HepG2 (cell line): ENCODE measurements at regions not wholly inside any gene's neighbourhood (a gene's known extent, or its start where the extent isn't known, plus 50 kb on each side); places are given as distances from the start of the nearest gene placed in this dataset.

Experiments
- ATAC-seq: fragments of 200-7000 bp; cut with Tn5 transposase; 3 replicates; pipeline ENCODE4 v1.9.1; 2020; ENCODE audit warnings: mild to moderate bottlenecking, moderate library complexity
- BruUV-seq: library from RNA; stranded (reverse); fragments of 400-500 nt; replicated peaks from 2 replicates; lab custom pipeline; 2021; lab: Mats Ljungman, UMichigan
- CTCF ChIA-PET: fragments of 300-600 bp; formaldehyde crosslinking; extraction: SDS; loops from one replicate; lab custom pipeline; 2021; ENCODE audit warnings: low total read pairs, inconsistent platforms, low intra/inter-chr PET ratio; lab: Yijun Ruan, JAX
- POLR2A ChIA-PET: fragments of 350-600 bp; sonication (Branson Sonifier 250); formaldehyde crosslinking; loops from one replicate; lab custom pipeline; 2020; ENCODE audit warnings: antibody characterized with exemption, inconsistent platforms; lab: Yijun Ruan, JAX
- DNase-seq: peaks from one replicate; pipeline ENCODE4 v3.0.0-alpha.2; 2015; ENCODE audit warnings: low spot score
- FAIRE-seq: peaks from 3 replicates; lab custom pipeline; 2011; peaks lifted over from hg19 to GRCh38; lab: Jason Lieb, UNC
- H2AFZ ChIP-seq: one replicate; pipeline ENCODE4 v1.6.1; 2011; ENCODE audit warnings: low read length, inconsistent platforms
- H3K27ac ChIP-seq: fragments of 300-600 bp; 3 replicates; pipeline ENCODE4 v1.8.0; 2011; ENCODE audit warnings: mixed run types, mild to moderate bottlenecking, mixed read lengths, low read length, inconsistent platforms; ENCODE audit not compliant: insufficient read depth; ENCODE audit errors: extremely low read length
- H3K27me3 ChIP-seq, 2 experiments: fragments of 200-600 bp in 1 of 2; 2 replicates in 1 of 2; 3 replicates in 1 of 2; pipeline versions ENCODE4 v1.6.0 to v1.8.0; 2011; ENCODE audit warnings: low read length in 2 of 2, mild to moderate bottlenecking in 2 of 2, moderate library complexity in 2 of 2, inconsistent platforms in 1 of 2; ENCODE audit not compliant: insufficient read depth in 2 of 2, control insufficient read depth in 1 of 2
- H3K36me3 ChIP-seq, 2 experiments: fragments of 200-600 bp in 1 of 2; replicated peaks in 1 of 2; 2 replicates in 1 of 2; 3 replicates in 1 of 2; pipeline versions ENCODE4 v1.5.1 to v1.8.0; 2011; ENCODE audit warnings: low read length in 2 of 2, inconsistent platforms in 1 of 2; ENCODE audit not compliant: insufficient read depth in 2 of 2, control insufficient read depth in 1 of 2
- H3K4me1 ChIP-seq: 2 replicates; pipeline ENCODE4 v1.5.1; 2012; ENCODE audit warnings: low read length, inconsistent platforms; ENCODE audit not compliant: insufficient read depth
- H3K4me2 ChIP-seq: 2 replicates; pipeline ENCODE4 v1.6.0; 2011; ENCODE audit warnings: low read depth, low read length, inconsistent platforms
- H3K4me3 ChIP-seq, 3 experiments: fragments of 200-600 bp in 1 of 3; sonication (generic), shearing (Covaris generic) in 1 of 3; replicated peaks in 1 of 3; 2 replicates each; pipeline ENCODE4 v1.5.1; 2011 to 2016; ENCODE audit warnings: low read length in 3 of 3, inconsistent platforms in 2 of 3, low read depth in 2 of 3, mild to moderate bottlenecking in 2 of 3, control low read depth in 1 of 3, mixed read lengths in 1 of 3; ENCODE audit not compliant: insufficient read depth in 1 of 3
- H3K79me2 ChIP-seq: one replicate; pipeline ENCODE4 v1.6.1; 2011; ENCODE audit warnings: low read length, inconsistent platforms; ENCODE audit not compliant: insufficient read depth
- H3K9ac ChIP-seq: 2 replicates; pipeline ENCODE4 v1.6.0; 2011; ENCODE audit warnings: mild to moderate bottlenecking, low read depth, low read length, inconsistent platforms; ENCODE audit not compliant: insufficient read depth
- H3K9me3 ChIP-seq: 2 replicates; pipeline ENCODE4 v1.5.1; 2012; ENCODE audit warnings: mild to moderate bottlenecking, low read length
- H4K20me1 ChIP-seq: 2 replicates; pipeline ENCODE4 v1.6.0; 2011; ENCODE audit warnings: inconsistent platforms, mild to moderate bottlenecking, low read length, moderate library complexity; ENCODE audit not compliant: insufficient read depth
- GMEB2 ChIP-seq: IDR thresholded peaks from 2 replicates; pipeline ENCODE4 v1.6.1; 2016; ENCODE audit warnings: missing biosample characterization, missing genetic modification reagents, low read depth
- MEF2D ChIP-seq: sonication (generic); formaldehyde crosslinking; IDR thresholded peaks from 2 replicates; pipeline ENCODE4 v1.5.1; 2020; ENCODE audit warnings: mild to moderate bottlenecking, missing genetic modification reagents
- MEIS2 ChIP-seq: sonication (generic); formaldehyde crosslinking; IDR thresholded peaks from 2 replicates; pipeline ENCODE4 v1.9.0; 2021; ENCODE audit warnings: mild to moderate bottlenecking, missing genetic modification reagents
- NCOA1 ChIP-seq: sonication (generic); formaldehyde crosslinking; IDR thresholded peaks from 2 replicates; pipeline ENCODE4 v1.9.0; 2021; ENCODE audit warnings: missing genetic modification reagents
- PLRG1 ChIP-seq: fragments of 450-650 bp; conservative IDR thresholded peaks from 2 replicates; pipeline ENCODE4 v1.6.1; 2016
- PRDM10 ChIP-seq: sonication (generic); formaldehyde crosslinking; IDR thresholded peaks from 2 replicates; pipeline ENCODE4 v1.4.0; 2020; ENCODE audit warnings: low read depth, missing genetic modification reagents
- SIN3A ChIP-seq: IDR thresholded peaks from 2 replicates; pipeline ENCODE4 v1.6.1; 2011; ENCODE audit warnings: low read depth, mild to moderate bottlenecking, control low read depth, low read length, borderline replicate concordance
- TEAD2 ChIP-seq: sonication (generic); formaldehyde crosslinking; IDR thresholded peaks from 2 replicates; pipeline ENCODE4 v1.9.0; 2021; ENCODE audit warnings: missing genetic modification reagents
- TGIF2 ChIP-seq: IDR thresholded peaks from 2 replicates; pipeline ENCODE4 v1.6.1; 2016; ENCODE audit warnings: control low read depth, missing compliant biosample characterization
- ZBTB7A ChIP-seq: sonication (generic); formaldehyde crosslinking; IDR thresholded peaks from 2 replicates; pipeline ENCODE4 v1.8.0; 2022; ENCODE audit warnings: mild to moderate bottlenecking, missing genetic modification reagents
- ZNF143 ChIP-seq: sonication (generic); formaldehyde crosslinking; IDR thresholded peaks from 2 replicates; pipeline ENCODE4 v1.4.0; 2020; ENCODE audit warnings: missing genetic modification reagents
- ZNF563 ChIP-seq: sonication (generic); formaldehyde crosslinking; IDR thresholded peaks from 2 replicates; pipeline ENCODE4 v1.8.0; 2022; ENCODE audit warnings: mild to moderate bottlenecking, moderate library complexity, missing genetic modification reagents
- WGBS: methylation state at CpG from one replicate; pipeline ENCODE4 v1.1.6; 2017; ENCODE audit warnings: low lambda C conversion rate; 5-methylcytosine and 5-hydroxymethylcytosine counted together
- in situ Hi-C: cut with HindIII; loops from 2 replicates; pipeline ENCODE4 v1.10.0; 2017; ENCODE audit warnings: low pct_unique_long_range_greater_than_20kb; ENCODE audit not compliant: extremely low pct_ligation_motif_present
- intact Hi-C: fragments of 100-400 bp; cut with micrococcal nuclease; formaldehyde crosslinking; loops from one replicate; pipeline ENCODE4 v1.10.0; 2022; ENCODE audit not compliant: unreplicated experiment
- TF ChIP-seq, protein P1 (sequence below): sonication (generic); formaldehyde crosslinking; IDR thresholded peaks from 2 replicates; pipeline ENCODE4 v1.5.0; 2020; ENCODE audit warnings: mild to moderate bottlenecking, missing genetic modification reagents, borderline replicate concordance
- TF ChIP-seq, protein P2 (sequence below): sonication (generic); formaldehyde crosslinking; IDR thresholded peaks from 2 replicates; pipeline ENCODE4 v1.4.0; 2020; ENCODE audit warnings: mild to moderate bottlenecking, missing genetic modification reagents

- 33% methylated on average over 1 of the region's 1 CpG for WGBS
- Histone ChIP-seq H3K27me3 (no peaks in the 10 kb centered on the region), H2AFZ (no peak overlapping the region), H3K9ac (no peak overlapping the region), H3K4me3 (no peak overlapping the region), H3K4me1 (peaks cover 12% of the 10 kb centered on the region), H3K4me2 (no peak overlapping the region), H3K9me3 (peaks cover 7% of the 10 kb centered on the region; the same call in 1 of the 2 replicates), H3K79me2 (no peaks in the 10 kb centered on the region), H3K36me3 (no peaks in the 10 kb centered on the region), H3K27ac (no peak overlapping the region), H4K20me1 (no peaks in the 10 kb centered on the region)
- intact Hi-C loops (no loop called here), in situ Hi-C loops (no loop called here)
- DNase-seq (no peak), ATAC-seq (no peak), FAIRE-seq (no peak)
- BruUV-seq = no TSS peak
- POLR2A ChIA-PET = no interaction called here
- CTCF ChIA-PET = no interaction called here
- TF ChIP-seq PLRG1 (no peak), GMEB2 (CRISPR knock-in tag) (no peak), ZNF563 (CRISPR knock-in tag) (no peak), MEF2D (no peak), PRDM10 (no peak), TGIF2 (no peak), MEIS2 (CRISPR knock-in tag) (no peak), ZNF143 (CRISPR knock-in tag) (no peak), SIN3A (no peak), TEAD2 (CRISPR knock-in tag) (no peak), NCOA1 (CRISPR knock-in tag) (no peak), ZBTB7A (CRISPR knock-in tag) (no peak)
- TF ChIP-seq, protein P1, sequence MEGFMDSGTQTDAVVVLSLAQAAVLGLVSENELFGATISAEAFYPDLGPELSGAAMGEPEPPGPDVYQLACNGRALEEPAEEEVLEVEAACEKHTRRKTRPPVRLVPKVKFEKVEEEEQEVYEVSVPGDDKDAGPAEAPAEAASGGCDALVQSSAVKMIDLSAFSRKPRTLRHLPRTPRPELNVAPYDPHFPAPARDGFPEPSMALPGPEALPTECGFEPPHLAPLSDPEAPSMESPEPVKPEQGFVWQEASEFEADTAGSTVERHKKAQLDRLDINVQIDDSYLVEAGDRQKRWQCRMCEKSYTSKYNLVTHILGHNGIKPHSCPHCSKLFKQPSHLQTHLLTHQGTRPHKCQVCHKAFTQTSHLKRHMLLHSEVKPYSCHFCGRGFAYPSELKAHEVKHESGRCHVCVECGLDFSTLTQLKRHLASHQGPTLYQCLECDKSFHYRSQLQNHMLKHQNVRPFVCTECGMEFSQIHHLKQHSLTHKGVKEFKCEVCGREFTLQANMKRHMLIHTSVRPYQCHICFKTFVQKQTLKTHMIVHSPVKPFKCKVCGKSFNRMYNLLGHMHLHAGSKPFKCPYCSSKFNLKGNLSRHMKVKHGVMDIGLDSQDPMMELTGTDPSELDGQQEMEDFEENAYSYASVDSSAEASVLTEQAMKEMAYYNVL = no peak
- TF ChIP-seq, protein P2, sequence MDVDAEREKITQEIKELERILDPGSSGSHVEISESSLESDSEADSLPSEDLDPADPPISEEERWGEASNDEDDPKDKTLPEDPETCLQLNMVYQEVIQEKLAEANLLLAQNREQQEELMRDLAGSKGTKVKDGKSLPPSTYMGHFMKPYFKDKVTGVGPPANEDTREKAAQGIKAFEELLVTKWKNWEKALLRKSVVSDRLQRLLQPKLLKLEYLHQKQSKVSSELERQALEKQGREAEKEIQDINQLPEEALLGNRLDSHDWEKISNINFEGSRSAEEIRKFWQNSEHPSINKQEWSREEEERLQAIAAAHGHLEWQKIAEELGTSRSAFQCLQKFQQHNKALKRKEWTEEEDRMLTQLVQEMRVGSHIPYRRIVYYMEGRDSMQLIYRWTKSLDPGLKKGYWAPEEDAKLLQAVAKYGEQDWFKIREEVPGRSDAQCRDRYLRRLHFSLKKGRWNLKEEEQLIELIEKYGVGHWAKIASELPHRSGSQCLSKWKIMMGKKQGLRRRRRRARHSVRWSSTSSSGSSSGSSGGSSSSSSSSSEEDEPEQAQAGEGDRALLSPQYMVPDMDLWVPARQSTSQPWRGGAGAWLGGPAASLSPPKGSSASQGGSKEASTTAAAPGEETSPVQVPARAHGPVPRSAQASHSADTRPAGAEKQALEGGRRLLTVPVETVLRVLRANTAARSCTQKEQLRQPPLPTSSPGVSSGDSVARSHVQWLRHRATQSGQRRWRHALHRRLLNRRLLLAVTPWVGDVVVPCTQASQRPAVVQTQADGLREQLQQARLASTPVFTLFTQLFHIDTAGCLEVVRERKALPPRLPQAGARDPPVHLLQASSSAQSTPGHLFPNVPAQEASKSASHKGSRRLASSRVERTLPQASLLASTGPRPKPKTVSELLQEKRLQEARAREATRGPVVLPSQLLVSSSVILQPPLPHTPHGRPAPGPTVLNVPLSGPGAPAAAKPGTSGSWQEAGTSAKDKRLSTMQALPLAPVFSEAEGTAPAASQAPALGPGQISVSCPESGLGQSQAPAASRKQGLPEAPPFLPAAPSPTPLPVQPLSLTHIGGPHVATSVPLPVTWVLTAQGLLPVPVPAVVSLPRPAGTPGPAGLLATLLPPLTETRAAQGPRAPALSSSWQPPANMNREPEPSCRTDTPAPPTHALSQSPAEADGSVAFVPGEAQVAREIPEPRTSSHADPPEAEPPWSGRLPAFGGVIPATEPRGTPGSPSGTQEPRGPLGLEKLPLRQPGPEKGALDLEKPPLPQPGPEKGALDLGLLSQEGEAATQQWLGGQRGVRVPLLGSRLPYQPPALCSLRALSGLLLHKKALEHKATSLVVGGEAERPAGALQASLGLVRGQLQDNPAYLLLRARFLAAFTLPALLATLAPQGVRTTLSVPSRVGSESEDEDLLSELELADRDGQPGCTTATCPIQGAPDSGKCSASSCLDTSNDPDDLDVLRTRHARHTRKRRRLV (CRISPR knock-in tag) = no peak
Measured at GRCh38 chr15:53305101-53305500, 454.4 kb downstream of the WDR72 start.
